Progenitor cell of endocrine pancreas (in vitro differentiated cells): ENCODE measurements at regions not wholly inside any gene's neighbourhood (a gene's known extent, or its start where the extent isn't known, plus 50 kb on each side); places are given as distances from the start of the nearest gene placed in this dataset.

ENCODE experiments used
- DNase-seq: peaks from one replicate; pipeline ENCODE4 v3.0.0; 2021; ENCODE audit warnings: low spot score; ENCODE audit not compliant: unreplicated experiment
- H3K27ac Mint-ChIP-seq: 2 replicates; pipeline ENCODE4 v1.8.0; 2021; ENCODE audit warnings: mild to moderate bottlenecking, moderate library complexity, mixed read lengths
- H3K27me3 Mint-ChIP-seq: 2 replicates; pipeline ENCODE4 v1.8.0; 2021; ENCODE audit warnings: mixed read lengths
- H3K36me3 Mint-ChIP-seq: 2 replicates; pipeline ENCODE4 v1.8.0; 2022; ENCODE audit warnings: mixed read lengths; ENCODE audit not compliant: insufficient read depth
- H3K4me1 Mint-ChIP-seq: 2 replicates; pipeline ENCODE4 v1.8.0; 2021; ENCODE audit warnings: low read depth, mixed read lengths
- H3K4me3 Mint-ChIP-seq: 2 replicates; pipeline ENCODE4 v1.8.0; 2021; ENCODE audit warnings: low read depth, mild to moderate bottlenecking, moderate library complexity, mixed read lengths
- H3K9me3 Mint-ChIP-seq: 2 replicates; pipeline ENCODE4 v1.8.0; 2021; ENCODE audit warnings: low read depth, mixed read lengths
- TF ChIP-seq, protein P1 (sequence below): fragments of 200-600 bp; sonication (generic); IDR thresholded peaks from one replicate; pipeline ENCODE4 v1.5.0; 2021; ENCODE audit warnings: antibody characterized with exemption, mild to moderate bottlenecking; ENCODE audit not compliant: unreplicated experiment

GRCh38 chr15:29204369-29204755 is 65.3 kb downstream of the NSMCE3 start:
- no peaks in the 10 kb centered on the region for H3K36me3 Mint-ChIP-seq
- H3K9me3 Mint-ChIP-seq = no peaks in the 10 kb centered on the region
- no peaks in the 10 kb centered on the region for H3K27me3 Mint-ChIP-seq
- no peak overlapping the region for H3K4me3 Mint-ChIP-seq
- no peak for DNase-seq
- TF ChIP-seq, protein P1, sequence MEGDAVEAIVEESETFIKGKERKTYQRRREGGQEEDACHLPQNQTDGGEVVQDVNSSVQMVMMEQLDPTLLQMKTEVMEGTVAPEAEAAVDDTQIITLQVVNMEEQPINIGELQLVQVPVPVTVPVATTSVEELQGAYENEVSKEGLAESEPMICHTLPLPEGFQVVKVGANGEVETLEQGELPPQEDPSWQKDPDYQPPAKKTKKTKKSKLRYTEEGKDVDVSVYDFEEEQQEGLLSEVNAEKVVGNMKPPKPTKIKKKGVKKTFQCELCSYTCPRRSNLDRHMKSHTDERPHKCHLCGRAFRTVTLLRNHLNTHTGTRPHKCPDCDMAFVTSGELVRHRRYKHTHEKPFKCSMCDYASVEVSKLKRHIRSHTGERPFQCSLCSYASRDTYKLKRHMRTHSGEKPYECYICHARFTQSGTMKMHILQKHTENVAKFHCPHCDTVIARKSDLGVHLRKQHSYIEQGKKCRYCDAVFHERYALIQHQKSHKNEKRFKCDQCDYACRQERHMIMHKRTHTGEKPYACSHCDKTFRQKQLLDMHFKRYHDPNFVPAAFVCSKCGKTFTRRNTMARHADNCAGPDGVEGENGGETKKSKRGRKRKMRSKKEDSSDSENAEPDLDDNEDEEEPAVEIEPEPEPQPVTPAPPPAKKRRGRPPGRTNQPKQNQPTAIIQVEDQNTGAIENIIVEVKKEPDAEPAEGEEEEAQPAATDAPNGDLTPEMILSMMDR = no peak
- peaks cover 6% of the 10 kb centered on the region for H3K4me1 Mint-ChIP-seq
- H3K27ac Mint-ChIP-seq = no peak overlapping the region

- Mint-ChIP-seq H3K36me3 (no peaks in the 10 kb centered on the region), H3K4me1 (peaks cover 6% of the 10 kb centered on the region), H3K27me3 (no peaks in the 10 kb centered on the region), H3K9me3 (no peaks in the 10 kb centered on the region), H3K27ac (no peak overlapping the region), H3K4me3 (no peak overlapping the region)
- DNase-seq = no peak
- TF ChIP-seq, protein P1 = no peak
Observed at GRCh38 chr15:29203718-29204368, 65.8 kb downstream of the NSMCE3 start.

DNA sequence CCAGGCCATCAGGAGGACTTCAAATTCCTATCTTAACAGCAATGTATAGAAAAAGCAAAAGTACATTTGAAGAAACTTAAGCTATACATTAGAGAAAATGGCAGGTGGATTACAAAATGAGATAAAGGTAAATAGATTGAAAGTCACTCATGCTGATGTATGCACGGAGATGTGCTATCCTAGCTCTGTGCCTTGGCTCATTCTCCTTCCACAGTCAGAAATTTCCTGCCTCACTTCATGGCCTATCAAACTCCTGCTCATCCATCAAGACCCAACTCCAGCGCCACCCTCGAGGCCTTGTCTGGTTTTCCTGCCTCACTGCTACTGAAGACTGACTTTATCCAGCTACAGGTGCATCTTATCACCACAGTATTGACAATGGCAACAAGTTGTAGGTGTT is 72.9 kb downstream of the NSMCE3 start:
- Mint-ChIP-seq H3K9me3 (no peaks in the 10 kb centered on the region), H3K4me1 (peaks cover 13% of the 10 kb centered on the region), H3K27me3 (no peaks in the 10 kb centered on the region), H3K4me3 (no peak overlapping the region), H3K36me3 (no peaks in the 10 kb centered on the region), H3K27ac (no peak overlapping the region)
- TF ChIP-seq, protein P1 = no peak
- DNase-seq = no peak

GRCh38 chr15:29196290-29196689 is 73.3 kb downstream of the NSMCE3 start:
- Mint-ChIP-seq H3K36me3 (no peaks in the 10 kb centered on the region), H3K27ac (no peak overlapping the region), H3K4me3 (no peak overlapping the region), H3K4me1 (peaks cover 13% of the 10 kb centered on the region), H3K9me3 (no peaks in the 10 kb centered on the region), H3K27me3 (peaks cover 1% of the 10 kb centered on the region)
- TF ChIP-seq, protein P1 = no peak
- DNase-seq = no peak

GRCh38 chr15:29194866-29195265 is 74.8 kb downstream of the NSMCE3 start:
- Mint-ChIP-seq H3K27me3 (peaks cover 3% of the 10 kb centered on the region), H3K4me3 (no peak overlapping the region), H3K27ac (no peak overlapping the region), H3K4me1 (peaks cover 13% of the 10 kb centered on the region), H3K9me3 (no peaks in the 10 kb centered on the region), H3K36me3 (no peaks in the 10 kb centered on the region)
- TF ChIP-seq, protein P1 = no peak
- DNase-seq = no peak
